H1 (cell line): ENCODE measurements at regions not wholly inside any gene's neighbourhood (a gene's known extent, or its start where the extent isn't known, plus 50 kb on each side); places are given as distances from the start of the nearest gene placed in this dataset.

Experiments used
- CTCF ChIA-PET: fragments of 300-600 bp; sonication (Branson Sonifier 250); formaldehyde crosslinking; loops from one replicate; lab custom pipeline; 2021; ENCODE audit not compliant: partially characterized antibody; lab: Charles Lee
- POLR2A ChIA-PET: fragments of 300-600 bp; sonication (Branson Sonifier 250); formaldehyde crosslinking; loops from one replicate; lab custom pipeline; 2021; ENCODE audit warnings: inconsistent platforms; ENCODE audit not compliant: partially characterized antibody; lab: Charles Lee
- DNase-seq, 2 experiments: peaks; one replicate each; pipeline versions ENCODE4 v3.0.0 to v3.0.0-alpha.2; 2010 to 2022; ENCODE audit warnings: low spot score in 2 of 2, low read depth in 1 of 2, mixed read lengths in 1 of 2
- FAIRE-seq: peaks from 2 replicates; lab custom pipeline; 2011; peaks lifted over from hg19 to GRCh38; lab: Jason Lieb, UNC
- H2AFZ ChIP-seq: 2 replicates; pipeline ENCODE4 v1.8.1; 2012; ENCODE audit warnings: low read length, inconsistent platforms
- H2AK5ac ChIP-seq: 2 replicates; pipeline ENCODE4 v1.6.1; 2013; ENCODE audit warnings: low read depth, low read length
- H2BK120ac ChIP-seq: replicated peaks from 2 replicates; pipeline ENCODE3; 2013; ENCODE audit warnings: low read depth, low read length, inconsistent platforms
- H2BK12ac ChIP-seq: 2 replicates; pipeline ENCODE4 v1.6.1; 2013; ENCODE audit warnings: low read depth, low read length
- H2BK15ac ChIP-seq: 2 replicates; pipeline ENCODE4 v1.6.1; 2013; ENCODE audit warnings: low read length
- H2BK20ac ChIP-seq: 2 replicates; pipeline ENCODE4 v1.6.1; 2013; ENCODE audit warnings: low read length
- H2BK5ac ChIP-seq: 2 replicates; pipeline ENCODE4 v1.6.1; 2013; ENCODE audit warnings: low read depth, low read length
- H3K14ac ChIP-seq: 2 replicates; pipeline ENCODE4 v1.6.1; 2013; ENCODE audit warnings: inconsistent platforms; ENCODE audit not compliant: insufficient read length
- H3K18ac ChIP-seq: 2 replicates; pipeline ENCODE4 v1.6.1; 2013; ENCODE audit warnings: low read length; ENCODE audit errors: extremely low read depth
- H3K23ac ChIP-seq: 2 replicates; pipeline ENCODE4 v1.6.1; 2013; ENCODE audit warnings: inconsistent platforms; ENCODE audit not compliant: insufficient read length
- H3K23me2 ChIP-seq: 2 replicates; pipeline ENCODE4 v1.6.1; 2013; ENCODE audit warnings: low read depth, low read length
- H3K27ac ChIP-seq: 2 replicates; pipeline ENCODE4 v1.6.1; 2011; ENCODE audit warnings: low read depth, low read length, inconsistent platforms
- H3K27me3 ChIP-seq, 4 experiments: replicated peaks in 1 of 4; 1 replicate in 1 of 4; 2 replicates in 3 of 4; pipeline versions ENCODE4 v1.6.1 to v1.8.1; 2011 to 2013; ENCODE audit warnings: low read length in 3 of 4, mild to moderate bottlenecking in 3 of 4, inconsistent platforms in 2 of 4, mixed read lengths in 2 of 4, moderate library complexity in 1 of 4; ENCODE audit not compliant: control insufficient read depth in 3 of 4, insufficient read depth in 3 of 4; ENCODE audit errors: extremely low read depth in 1 of 4
- H3K36me3 ChIP-seq, 4 experiments: 2 replicates each; pipeline versions ENCODE4 v1.6.1 to v1.8.1; 2011 to 2013; ENCODE audit warnings: mild to moderate bottlenecking in 4 of 4, low read length in 3 of 4, moderate library complexity in 2 of 4, control low read depth in 1 of 4, inconsistent platforms in 1 of 4; ENCODE audit not compliant: insufficient read depth in 4 of 4, control insufficient read depth in 2 of 4
- H3K4ac ChIP-seq: replicated peaks from 2 replicates; pipeline ENCODE3; 2013; ENCODE audit warnings: low read length, low read depth, mixed read lengths, inconsistent platforms; ENCODE audit not compliant: insufficient read length
- H3K4me1 ChIP-seq, 4 experiments: replicated peaks in 1 of 4; 1 replicate in 1 of 4; 2 replicates in 3 of 4; pipeline versions ENCODE4 v1.6.1 to v1.8.1; 2011 to 2013; ENCODE audit warnings: low read length in 3 of 4, inconsistent platforms in 2 of 4, mixed read lengths in 1 of 4; ENCODE audit not compliant: insufficient read depth in 4 of 4, control insufficient read depth in 3 of 4
- H3K4me2 ChIP-seq, 2 experiments: 2 replicates each; pipeline versions ENCODE4 v1.6.1 to v1.8.1; 2011 to 2013; ENCODE audit warnings: low read depth in 2 of 2, low read length in 2 of 2, control low read depth in 1 of 2, inconsistent platforms in 1 of 2, mild to moderate bottlenecking in 1 of 2; ENCODE audit not compliant: insufficient read depth in 1 of 2
- H3K4me3 ChIP-seq, 4 experiments: fragments of 200-600, 300-600 bp in 1 of 4; sonication (generic), shearing (Covaris generic), sonication (Bioruptor Twin) in 1 of 4; 2 replicates each; pipeline versions ENCODE4 v1.5.1 to v1.8.1; 2011 to 2016; ENCODE audit warnings: low read length in 4 of 4, low read depth in 3 of 4, control low read depth in 2 of 4, inconsistent platforms in 2 of 4, mild to moderate bottlenecking in 2 of 4, mixed read lengths in 1 of 4, moderate library complexity in 1 of 4; ENCODE audit not compliant: insufficient read depth in 2 of 4; ENCODE audit errors: extremely low read depth in 1 of 4
- H3K56ac ChIP-seq: replicated peaks from 2 replicates; pipeline ENCODE3; 2013; ENCODE audit warnings: low read depth, mild to moderate bottlenecking, mixed read lengths, low read length, inconsistent platforms; ENCODE audit not compliant: insufficient read length
- H3K79me1 ChIP-seq: 2 replicates; pipeline ENCODE4 v1.6.1; 2013; ENCODE audit warnings: low read depth, low read length, control low read depth
- H3K79me2 ChIP-seq, 2 experiments: 2 replicates each; pipeline versions ENCODE4 v1.6.1 to v1.8.1; 2012 to 2013; ENCODE audit warnings: low read length in 2 of 2, mild to moderate bottlenecking in 2 of 2, inconsistent platforms in 1 of 2; ENCODE audit not compliant: insufficient read depth in 2 of 2, control insufficient read depth in 1 of 2
- H3K9ac ChIP-seq, 4 experiments: replicated peaks in 1 of 4; 1 replicate in 1 of 4; 2 replicates in 3 of 4; pipeline versions ENCODE4 v1.6.1 to v1.8.1; 2011 to 2013; ENCODE audit warnings: low read depth in 3 of 4, low read length in 3 of 4, control low read depth in 2 of 4, mild to moderate bottlenecking in 2 of 4, moderate library complexity in 2 of 4, inconsistent platforms in 1 of 4; ENCODE audit errors: extremely low read depth in 1 of 4
- H3K9me3 ChIP-seq, 2 experiments: 2 replicates each; pipeline versions ENCODE4 v1.6.1 to v1.8.1; 2012 to 2013; ENCODE audit warnings: mild to moderate bottlenecking in 2 of 2, moderate library complexity in 2 of 2, control low read depth in 1 of 2, inconsistent platforms in 1 of 2, low read depth in 1 of 2, low read length in 1 of 2, mixed read lengths in 1 of 2; ENCODE audit not compliant: insufficient read depth in 2 of 2
- H4K20me1 ChIP-seq, 2 experiments: replicated peaks in 1 of 2; 2 replicates each; pipeline versions ENCODE3 to v1.8.1; 2011 to 2013; ENCODE audit warnings: inconsistent platforms in 2 of 2, low read length in 2 of 2, mild to moderate bottlenecking in 1 of 2; ENCODE audit not compliant: insufficient read depth in 2 of 2, control insufficient read depth in 1 of 2
- H4K5ac ChIP-seq: 2 replicates; pipeline ENCODE4 v1.6.1; 2013; ENCODE audit warnings: low read length, low read depth, mixed read lengths, inconsistent platforms; ENCODE audit not compliant: insufficient read length
- H4K8ac ChIP-seq: 2 replicates; pipeline ENCODE4 v1.8.0; 2013; ENCODE audit warnings: mild to moderate bottlenecking, moderate library complexity, low read length, inconsistent platforms; ENCODE audit not compliant: insufficient read depth; ENCODE audit errors: extremely low read depth
- H4K91ac ChIP-seq: replicated peaks from 2 replicates; pipeline ENCODE3; 2013; ENCODE audit warnings: low read length, mixed read lengths, inconsistent platforms; ENCODE audit not compliant: insufficient read length
- HDAC6 ChIP-seq: IDR thresholded peaks from one replicate; pipeline ENCODE4 v1.7.1; 2012; ENCODE audit warnings: low read depth, mild to moderate bottlenecking, inconsistent platforms, low read length, moderate library complexity
- KDM1A ChIP-seq: fragments of 200-600, 300-600 bp; sonication (generic); IDR thresholded peaks from 2 replicates; pipeline ENCODE4 v1.7.1; 2016; ENCODE audit warnings: mild to moderate bottlenecking, low read length, borderline replicate concordance
- MAFK ChIP-seq: IDR thresholded peaks from 2 replicates; pipeline ENCODE4 v1.6.1; 2012; ENCODE audit warnings: low read depth, mild to moderate bottlenecking, improper control_type of control experiment, low read length
- NANOG ChIP-seq: IDR thresholded peaks from 2 replicates; pipeline ENCODE4 v1.6.1; 2011; ENCODE audit warnings: low read length, low read depth, mild to moderate bottlenecking, inconsistent platforms; ENCODE audit not compliant: insufficient read depth, poor library complexity, severe bottlenecking
- SIN3A ChIP-seq, 2 experiments: IDR thresholded peaks in 1 of 2; conservative IDR thresholded peaks in 1 of 2; 2 replicates each; pipeline ENCODE4 v1.6.1; 2011 to 2012; ENCODE audit warnings: low read length in 2 of 2, improper control_type of control experiment in 1 of 2, low read depth in 1 of 2, mild to moderate bottlenecking in 1 of 2
- SP2 ChIP-seq: IDR thresholded peaks from 2 replicates; pipeline ENCODE4 v1.6.1; 2012; ENCODE audit warnings: mild to moderate bottlenecking, low read length, inconsistent platforms
- ZNF274 ChIP-seq: IDR thresholded peaks from 2 replicates; pipeline ENCODE4 v1.7.0; 2012; ENCODE audit warnings: low read length, borderline replicate concordance; ENCODE audit errors: extremely low read depth
- WGBS, 2 experiments: shearing (Covaris generic) in 1 of 2; methylation state at CpG; one replicate each; pipeline versions ENCODE4 v1.1.6 to v1.1.7; 2013 to 2015; ENCODE audit warnings: low lambda C conversion rate in 2 of 2, mixed read lengths in 2 of 2, inconsistent platforms in 1 of 2, low coverage in 1 of 2, missing lambda C conversion rate in 1 of 2; ENCODE audit not compliant: insufficient replicate concordance in 2 of 2, insufficient coverage in 1 of 2, insufficient read length in 1 of 2; ENCODE audit errors: extremely low coverage in 1 of 2, missing lambda C conversion rate in 1 of 2; 5-methylcytosine and 5-hydroxymethylcytosine counted together

GRCh38 chr3:139778682-139779233, 101.0 kb upstream of the NMNAT3 start:
- Histone ChIP-seq H3K9me3 (no peaks in the 10 kb centered on the region), H3K27ac (no peak overlapping the region), H3K4me1 (peaks cover 3 to 10% (median 6%) of the 10 kb centered on the region in 4 experiments; a peak in 6 of 7 replicates), H2BK12ac (no peak overlapping the region), H3K36me3 (no peaks in the 10 kb centered on the region), H3K27me3 (no peaks in the 10 kb centered on the region), H3K23ac (no peak overlapping the region), H2BK120ac (no peak overlapping the region), H4K20me1 (no peaks in the 10 kb centered on the region), H3K4ac (no peak overlapping the region), H4K8ac (no peak overlapping the region), H4K5ac (no peak overlapping the region), H2AK5ac (no peak overlapping the region), H3K79me2 (no peaks in the 10 kb centered on the region), H3K4me2 (no peak overlapping the region), H3K56ac (no peak overlapping the region), H3K9ac (no peak overlapping the region), H3K23me2 (no peaks in the 10 kb centered on the region), H3K79me1 (no peaks in the 10 kb centered on the region), H3K18ac (no peak overlapping the region), H3K4me3 (no peak overlapping the region), H2BK20ac (no peak overlapping the region), H4K91ac (no peak overlapping the region), H2BK5ac (no peak overlapping the region), H2BK15ac (no peak overlapping the region)
- no peak for FAIRE-seq
- ChIA-PET CTCF (interaction anchor here (1.0 to 2.4 kb wide), 3 partner anchors 11 to 159 kb away, joined by 3 to 7 read pairs (median 5); no protein-coding TSS in a partner anchor), POLR2A (no interaction called here)
- DNase-seq: no peak
- WGBS, 2 experiments: 87% methylated on average over 10 of the region's 10 CpGs; no CpG with 5 or more reads in 1 of the 2 experiments
- TF ChIP-seq MAFK: no peak
- no peak for TF ChIP-seq HDAC6
- no peak for TF ChIP-seq KDM1A
- TF ChIP-seq ZNF274: no peak
- no peak for TF ChIP-seq SIN3A (conservative IDR thresholded peaks at IDR 0.05 in 1 of 2, IDR thresholded peaks at IDR 0.05 in 1 of 2; ENCODE audit: low read depth in 1 of 2, low read length in 2 of 2)
- TF ChIP-seq SP2: no peak
- TF ChIP-seq NANOG: no peak
- TF ChIP-seq, all 59 proteins: peak for 0
- Histone ChIP-seq H2AFZ (no peak overlapping the region), H3K14ac (no peak overlapping the region)
